ENCODE measurements at regions not wholly inside any gene's neighbourhood (a gene's known extent, or its start where the extent isn't known, plus 50 kb on each side); places are given as distances from the start of the nearest gene placed in this dataset.
A peak's percentile ranks its signal among the peaks of the same experiment; 100 is the strongest.

DNA sequence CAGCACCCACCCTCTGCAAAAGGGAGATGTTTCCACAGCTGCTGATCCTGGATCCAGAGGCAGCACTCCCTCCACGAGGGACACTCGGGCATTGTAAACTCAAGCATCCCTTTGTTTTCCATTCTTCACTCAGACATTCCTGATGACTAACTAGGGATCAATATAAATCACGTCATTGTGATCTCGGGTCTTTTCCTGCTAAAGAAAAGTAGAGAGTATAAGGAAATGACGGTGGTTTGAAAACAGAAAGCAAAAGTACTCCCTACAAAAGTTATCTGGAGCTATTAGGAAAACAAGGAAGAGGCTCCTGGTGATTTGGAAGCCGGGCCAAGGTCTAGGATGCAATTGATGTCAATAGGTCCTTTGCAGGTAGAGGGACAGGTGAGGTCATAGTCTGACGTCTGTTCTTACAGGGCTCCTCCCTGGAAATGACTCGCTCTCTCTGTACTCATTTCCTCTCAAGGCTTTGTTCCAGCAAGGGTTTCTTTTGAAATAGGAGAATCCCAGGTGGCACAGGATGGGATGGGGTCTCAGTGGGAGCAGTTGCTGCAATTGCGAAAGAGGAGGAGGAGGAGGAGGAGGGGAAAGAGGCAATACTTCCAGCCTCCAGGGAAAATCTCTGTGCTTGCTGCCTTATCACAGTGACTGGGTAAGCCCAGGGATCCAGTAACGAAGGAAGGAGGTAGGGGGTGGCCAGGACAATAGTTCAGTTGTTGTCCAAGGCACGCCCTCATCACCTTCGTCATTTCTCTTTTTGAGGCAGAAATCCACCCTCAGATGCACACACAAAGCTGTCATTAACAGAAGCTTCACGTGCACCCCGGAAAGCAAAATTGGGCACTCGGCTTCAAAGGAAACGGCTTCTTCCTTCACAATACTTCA is 222.8 kb downstream of the LY86 start (continued):
- TF ChIP-seq, protein P1, sequence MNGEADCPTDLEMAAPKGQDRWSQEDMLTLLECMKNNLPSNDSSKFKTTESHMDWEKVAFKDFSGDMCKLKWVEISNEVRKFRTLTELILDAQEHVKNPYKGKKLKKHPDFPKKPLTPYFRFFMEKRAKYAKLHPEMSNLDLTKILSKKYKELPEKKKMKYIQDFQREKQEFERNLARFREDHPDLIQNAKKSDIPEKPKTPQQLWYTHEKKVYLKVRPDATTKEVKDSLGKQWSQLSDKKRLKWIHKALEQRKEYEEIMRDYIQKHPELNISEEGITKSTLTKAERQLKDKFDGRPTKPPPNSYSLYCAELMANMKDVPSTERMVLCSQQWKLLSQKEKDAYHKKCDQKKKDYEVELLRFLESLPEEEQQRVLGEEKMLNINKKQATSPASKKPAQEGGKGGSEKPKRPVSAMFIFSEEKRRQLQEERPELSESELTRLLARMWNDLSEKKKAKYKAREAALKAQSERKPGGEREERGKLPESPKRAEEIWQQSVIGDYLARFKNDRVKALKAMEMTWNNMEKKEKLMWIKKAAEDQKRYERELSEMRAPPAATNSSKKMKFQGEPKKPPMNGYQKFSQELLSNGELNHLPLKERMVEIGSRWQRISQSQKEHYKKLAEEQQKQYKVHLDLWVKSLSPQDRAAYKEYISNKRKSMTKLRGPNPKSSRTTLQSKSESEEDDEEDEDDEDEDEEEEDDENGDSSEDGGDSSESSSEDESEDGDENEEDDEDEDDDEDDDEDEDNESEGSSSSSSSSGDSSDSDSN (IDR thresholded peaks at IDR 0.05; ENCODE audit: borderline replicate concordance in 1 of 2, low read depth in 2 of 2, low read length in 2 of 2): no peak
- TF ChIP-seq EHMT2 (IDR thresholded peaks at IDR 0.05): no peak
- peak; percentile 57; the same call in 1 of the 2 replicates for TF ChIP-seq ZEB2 (IDR thresholded peaks at IDR 0.05)
- TF ChIP-seq NR2C2 (CRISPR knock-in tag; IDR thresholded peaks at IDR 0.05): no peak
- TF ChIP-seq NR2C2 (tag; IDR thresholded peaks at IDR 0.05): no peak
- no peak for TF ChIP-seq ZNF695 (CRISPR knock-in tag; IDR thresholded peaks at IDR 0.05)
- TF ChIP-seq ZNF668 (CRISPR knock-in tag; IDR thresholded peaks at IDR 0.05): no peak
- no peak for TF ChIP-seq PML (IDR thresholded peaks at IDR 0.05; ENCODE audit: low read length)
- TF ChIP-seq, protein P2, sequence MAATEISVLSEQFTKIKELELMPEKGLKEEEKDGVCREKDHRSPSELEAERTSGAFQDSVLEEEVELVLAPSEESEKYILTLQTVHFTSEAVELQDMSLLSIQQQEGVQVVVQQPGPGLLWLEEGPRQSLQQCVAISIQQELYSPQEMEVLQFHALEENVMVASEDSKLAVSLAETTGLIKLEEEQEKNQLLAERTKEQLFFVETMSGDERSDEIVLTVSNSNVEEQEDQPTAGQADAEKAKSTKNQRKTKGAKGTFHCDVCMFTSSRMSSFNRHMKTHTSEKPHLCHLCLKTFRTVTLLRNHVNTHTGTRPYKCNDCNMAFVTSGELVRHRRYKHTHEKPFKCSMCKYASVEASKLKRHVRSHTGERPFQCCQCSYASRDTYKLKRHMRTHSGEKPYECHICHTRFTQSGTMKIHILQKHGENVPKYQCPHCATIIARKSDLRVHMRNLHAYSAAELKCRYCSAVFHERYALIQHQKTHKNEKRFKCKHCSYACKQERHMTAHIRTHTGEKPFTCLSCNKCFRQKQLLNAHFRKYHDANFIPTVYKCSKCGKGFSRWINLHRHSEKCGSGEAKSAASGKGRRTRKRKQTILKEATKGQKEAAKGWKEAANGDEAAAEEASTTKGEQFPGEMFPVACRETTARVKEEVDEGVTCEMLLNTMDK (IDR thresholded peaks at IDR 0.05; ENCODE audit: borderline replicate concordance, insufficient read depth, low read depth, low read length, poor library complexity, severe bottlenecking): no peak
- no peak for TF ChIP-seq BCOR (IDR thresholded peaks at IDR 0.05)

Data from K562 (cell line).